K562 (cell line): ENCODE measurements at regions not wholly inside any gene's neighbourhood (a gene's known extent, or its start where the extent isn't known, plus 50 kb on each side); places are given as distances from the start of the nearest gene placed in this dataset.
"Not testable (repeated sequence)": the region's sequence is repeated elsewhere in the genome, so short reads cannot be mapped to it uniquely, and the experiment has no call there.

Source experiments
- BHLHE40 ChIP-seq: IDR thresholded peaks from 2 replicates; pipeline ENCODE4 v1.6.1; 2011; ENCODE audit warnings: low read length, improper control_type of control experiment
- CBFA2T2 ChIP-seq: fragments of 450-650 bp; conservative IDR thresholded peaks from 2 replicates; pipeline ENCODE4 v1.6.1; 2017; ENCODE audit warnings: mild to moderate bottlenecking
- CC2D1A ChIP-seq: fragments of 450-650 bp; IDR thresholded peaks from 2 replicates; pipeline ENCODE4 v1.6.1; 2017; ENCODE audit warnings: mild to moderate bottlenecking
- CXXC5 ChIP-seq: fragments of 250-450 bp; sonication (Bioruptor Pico); IDR thresholded peaks from 2 replicates; pipeline ENCODE4 v1.8.0; 2022; ENCODE audit warnings: inconsistent platforms, mild to moderate bottlenecking, moderate library complexity
- DMBX1 ChIP-seq: fragments of 250-450 bp; sonication (Bioruptor Pico); IDR thresholded peaks from 2 replicates; pipeline ENCODE4 v1.8.0; 2022; ENCODE audit warnings: inconsistent platforms, mild to moderate bottlenecking, moderate library complexity, borderline replicate concordance
- DPF2 ChIP-seq: fragments of 450-650 bp; IDR thresholded peaks from 2 replicates; pipeline ENCODE4 v1.6.1; 2016
- FOXM1 ChIP-seq, 2 experiments: fragments of 450-650 bp in 1 of 2; sonication (generic) in 1 of 2; formaldehyde crosslinking in 1 of 2; IDR thresholded peaks; 2 replicates each; pipeline versions ENCODE4 v1.6.1 to v1.9.0; 2017 to 2022; ENCODE audit warnings: low read depth in 2 of 2, mild to moderate bottlenecking in 2 of 2, missing genetic modification reagents in 1 of 2, moderate library complexity in 1 of 2
- GATA2 ChIP-seq: sonication (generic); formaldehyde crosslinking; IDR thresholded peaks from 2 replicates; pipeline ENCODE4 v1.4.0; 2020; ENCODE audit warnings: mild to moderate bottlenecking, missing genetic modification reagents
- HDAC2 ChIP-seq: fragments of 450-650 bp; IDR thresholded peaks from 2 replicates; pipeline ENCODE4 v1.6.1; 2016; ENCODE audit warnings: mild to moderate bottlenecking
- KLF16 ChIP-seq: IDR thresholded peaks from 2 replicates; pipeline ENCODE4 v1.6.1; 2016; ENCODE audit warnings: antibody characterized with exemption
- MAZ ChIP-seq, 2 experiments: fragments of 450-650 bp in 1 of 2; sonication (generic) in 1 of 2; formaldehyde crosslinking; IDR thresholded peaks in 1 of 2; conservative IDR thresholded peaks in 1 of 2; 2 replicates each; pipeline versions ENCODE4 v1.4.0 to v1.5.0; 2020; ENCODE audit warnings: mild to moderate bottlenecking in 1 of 2, missing genetic modification reagents in 1 of 2
- MTA2 ChIP-seq: fragments of 450-650 bp; IDR thresholded peaks from 2 replicates; pipeline ENCODE4 v1.6.1; 2016; ENCODE audit warnings: low read depth
- NCOA1 ChIP-seq: fragments of 450-650 bp; IDR thresholded peaks from 2 replicates; pipeline ENCODE4 v1.6.1; 2016; ENCODE audit warnings: low read depth
- NFIC ChIP-seq: fragments of 450-650 bp; IDR thresholded peaks from 2 replicates; pipeline ENCODE4 v1.6.1; 2017; ENCODE audit warnings: mild to moderate bottlenecking, inconsistent platforms
- PBX2 ChIP-seq, 2 experiments: IDR thresholded peaks in 1 of 2; conservative IDR thresholded peaks in 1 of 2; 2 replicates each; pipeline ENCODE4 v1.6.1; 2016; ENCODE audit warnings: low read depth in 2 of 2, mild to moderate bottlenecking in 1 of 2, missing compliant biosample characterization in 1 of 2, missing genetic modification characterization in 1 of 2, moderate library complexity in 1 of 2
- PHB2 ChIP-seq: fragments of 450-650 bp; IDR thresholded peaks from 2 replicates; pipeline ENCODE4 v1.6.1; 2017; ENCODE audit warnings: low read depth
- PML ChIP-seq: IDR thresholded peaks from 2 replicates; pipeline ENCODE4 v1.6.1; 2012; ENCODE audit warnings: low read length, inconsistent platforms
- POLR2AphosphoS5 ChIP-seq: IDR thresholded peaks from 2 replicates; pipeline ENCODE4 v1.6.1; 2011; ENCODE audit warnings: mild to moderate bottlenecking, low read depth, low read length, moderate library complexity; ENCODE audit not compliant: control insufficient read depth, insufficient read depth
- RCOR1 ChIP-seq, 2 experiments: IDR thresholded peaks; 2 replicates each; pipeline ENCODE4 v1.6.1; 2012; ENCODE audit warnings: low read depth in 2 of 2, low read length in 2 of 2, borderline replicate concordance in 1 of 2, improper control_type of control experiment in 1 of 2
- SMAD3 ChIP-seq: fragments of 450-650 bp; formaldehyde crosslinking; conservative IDR thresholded peaks from 2 replicates; pipeline ENCODE4 v1.4.0; 2020; ENCODE audit warnings: mild to moderate bottlenecking
- SMAD4 ChIP-seq: fragments of 250-450 bp; sonication (Bioruptor Pico); conservative IDR thresholded peaks from 2 replicates; pipeline ENCODE4 v1.8.0; 2021; ENCODE audit warnings: inconsistent platforms, mild to moderate bottlenecking, moderate library complexity
- SMARCA4 ChIP-seq: fragments of 450-650 bp; IDR thresholded peaks from 2 replicates; pipeline ENCODE4 v1.6.1; 2016
- SOX6 ChIP-seq: fragments of 450-650 bp; IDR thresholded peaks from 2 replicates; pipeline ENCODE4 v1.6.1; 2014; ENCODE audit warnings: mild to moderate bottlenecking
- STAT5A ChIP-seq: IDR thresholded peaks from 2 replicates; pipeline ENCODE4 v1.6.1; 2012; ENCODE audit warnings: low read length, inconsistent platforms, borderline replicate concordance
- TAL1 ChIP-seq: fragments of 450-650 bp; IDR thresholded peaks from 2 replicates; pipeline ENCODE4 v1.6.1; 2016; ENCODE audit warnings: mild to moderate bottlenecking
- TCF3 ChIP-seq: sonication (generic); formaldehyde crosslinking; IDR thresholded peaks from 2 replicates; pipeline ENCODE4 v1.4.0; 2020; ENCODE audit warnings: mild to moderate bottlenecking, missing genetic modification reagents
- TEAD4 ChIP-seq, 2 experiments: sonication (generic) in 1 of 2; formaldehyde crosslinking in 1 of 2; IDR thresholded peaks; 2 replicates each; pipeline versions ENCODE4 v1.6.1 to v1.8.0; 2012 to 2022; ENCODE audit warnings: borderline replicate concordance in 1 of 2, inconsistent platforms in 1 of 2, low read length in 1 of 2, mild to moderate bottlenecking in 1 of 2, missing genetic modification reagents in 1 of 2
- TRIM24 ChIP-seq, 2 experiments: fragments of 450-650 bp; IDR thresholded peaks; 2 replicates each; pipeline ENCODE4 v1.6.1; 2016
- TF ChIP-seq, protein P1 (sequence below): sonication (generic); IDR thresholded peaks from 2 replicates; pipeline ENCODE4 v1.6.1; 2016

- TF ChIP-seq TRIM24 (IDR thresholded peaks at IDR 0.05) = peak; percentile 81
- peak; percentile 94 for TF ChIP-seq TAL1
- TF ChIP-seq PBX2 (CRISPR knock-in tag; IDR thresholded peaks at IDR 0.05; ENCODE audit: low read depth) = 0 out of 2 replicates have a peak, but pooled peaks have one; percentile 13
- TF ChIP-seq PBX2 (tag; conservative IDR thresholded peaks at IDR 0.05; ENCODE audit: low read depth) = 0 out of 2 replicates have a peak, but pooled peaks have one; percentile 24
- peak; percentile 48; the same call in 1 of the 2 replicates for TF ChIP-seq STAT5A
- peak; percentile 63; the same call in 1 of the 2 replicates for TF ChIP-seq PML
- TF ChIP-seq BHLHE40 = peak; percentile 55; the same call in 1 of the 2 replicates
- TF ChIP-seq POLR2AphosphoS5 = peak; percentile 52; the same call in 1 of the 2 replicates
- 0 out of 2 replicates have a peak, but pooled peaks have one; percentile 45 for TF ChIP-seq SMAD3 (CRISPR knock-in tag)
- TF ChIP-seq NCOA1 = peak; percentile 45; the same call in 1 of the 2 replicates
- peak; percentile 49 for TF ChIP-seq CXXC5 (CRISPR knock-in tag)
- TF ChIP-seq TEAD4 (IDR thresholded peaks at IDR 0.05; ENCODE audit: low read length) = peak; percentile 83
- TF ChIP-seq TEAD4 (CRISPR knock-in tag; IDR thresholded peaks at IDR 0.05; ENCODE audit: borderline replicate concordance); FOXM1 (CRISPR knock-in tag; IDR thresholded peaks at IDR 0.05; ENCODE audit: low read depth): not testable (repeated sequence)
- TF ChIP-seq FOXM1 (IDR thresholded peaks at IDR 0.05; ENCODE audit: low read depth) = peak; percentile 75
- peak; percentile 96 for TF ChIP-seq SMAD4 (CRISPR knock-in tag)
- TF ChIP-seq CBFA2T2 = peak; percentile 92
- peak; percentile 64 for TF ChIP-seq GATA2
- peak; percentile 59 for TF ChIP-seq DPF2
- TF ChIP-seq RCOR1 (IDR thresholded peaks at IDR 0.05; ENCODE audit: borderline replicate concordance in 1 of 2, low read depth in 2 of 2, low read length in 2 of 2) = peak; percentile 52 to 75; a peak in 2 of 4 replicates
- 0 out of 2 replicates have a peak, but pooled peaks have one; percentile 48 for TF ChIP-seq DMBX1
- peak; percentile 81 for TF ChIP-seq SMARCA4
- peak; percentile 79 for TF ChIP-seq SOX6
- TF ChIP-seq, protein P1, sequence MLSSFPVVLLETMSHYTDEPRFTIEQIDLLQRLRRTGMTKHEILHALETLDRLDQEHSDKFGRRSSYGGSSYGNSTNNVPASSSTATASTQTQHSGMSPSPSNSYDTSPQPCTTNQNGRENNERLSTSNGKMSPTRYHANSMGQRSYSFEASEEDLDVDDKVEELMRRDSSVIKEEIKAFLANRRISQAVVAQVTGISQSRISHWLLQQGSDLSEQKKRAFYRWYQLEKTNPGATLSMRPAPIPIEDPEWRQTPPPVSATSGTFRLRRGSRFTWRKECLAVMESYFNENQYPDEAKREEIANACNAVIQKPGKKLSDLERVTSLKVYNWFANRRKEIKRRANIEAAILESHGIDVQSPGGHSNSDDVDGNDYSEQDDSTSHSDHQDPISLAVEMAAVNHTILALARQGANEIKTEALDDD = peak; percentile 47; the same call in 1 of the 2 replicates
- peak; percentile 73 for TF ChIP-seq KLF16
- TF ChIP-seq HDAC2 = peak; percentile 81; the same call in 1 of the 2 replicates
- peak; percentile 61; the same call in 1 of the 2 replicates for TF ChIP-seq CC2D1A
- TF ChIP-seq PHB2 = peak; percentile 54; the same call in 1 of the 2 replicates
- 0 out of 4 replicates have a peak, but pooled peaks of 1 of the 2 experiments have one; percentile 20 for TF ChIP-seq MAZ (CRISPR knock-in tag; conservative IDR thresholded peaks at IDR 0.05 in 1 of 2, IDR thresholded peaks at IDR 0.05 in 1 of 2)
- TF ChIP-seq MTA2 = peak; percentile 86
- peak; percentile 89 for TF ChIP-seq TCF3 (CRISPR knock-in tag)
- peak; percentile 80 for TF ChIP-seq NFIC
Measured at GRCh38 chr9:94413665-94414064, 85.2 kb upstream of the NUTM2F start (continued).
